NCI-H146 treated with DMSO at 0.1 percent for 48 hours (cell line): ENCODE measurements at regions not wholly inside any gene's neighbourhood (a gene's known extent, or its start where the extent isn't known, plus 50 kb on each side); places are given as distances from the start of the nearest gene placed in this dataset.
"Not testable (repeated sequence)": the region's sequence is repeated elsewhere in the genome, so short reads cannot be mapped to it uniquely, and the experiment has no call there.

Experiments
- DNase-seq: peaks from one replicate; lab custom pipeline; 2025; ENCODE audit not compliant: unreplicated experiment; lab: John Stamatoyannopoulos, UW

- DNase-seq = no peak
Observed at GRCh38 chr11:86167499-86168164, 76.9 kb upstream of the EED start.

GRCh38 chr11:86166287-86166686 is 78.3 kb upstream of the EED start:
- DNase-seq = not testable (repeated sequence)

GRCh38 chr11:86164106-86164505 is 80.4 kb upstream of the EED start:
- DNase-seq = no peak

GRCh38 chr11:86163221-86163876 is 81.2 kb upstream of the EED start:
- DNase-seq = not testable (repeated sequence)

- no peak for DNase-seq
Observed at GRCh38 chr11:86162239-86162638, 82.3 kb upstream of the EED start.

- no peak for DNase-seq
Observed at GRCh38 chr11:86161837-86162236, 82.7 kb upstream of the EED start.

- no peak for DNase-seq
Observed at GRCh38 chr11:86161336-86161735, 83.2 kb upstream of the EED start.

- DNase-seq = peak; percentile 58
Observed at GRCh38 chr11:86160541-86161149, 83.9 kb upstream of the EED start.

GRCh38 chr11:86159581-86159891 is 85.0 kb upstream of the EED start:
- peak; percentile 24 for DNase-seq

- no peak for DNase-seq
Observed at GRCh38 chr11:86158704-86159580, 85.6 kb upstream of the EED start.

GRCh38 chr11:86157797-86158378 is 86.7 kb upstream of the EED start:
- DNase-seq = no peak

- no peak for DNase-seq
Observed at GRCh38 chr11:86156397-86156955, 87.6 kb upstream of the PICALM start.

- no peak for DNase-seq
Observed at GRCh38 chr11:86155200-86155844, 86.4 kb upstream of the PICALM start.

GRCh38 chr11:86153439-86153838 is 84.6 kb upstream of the PICALM start:
- DNase-seq = no peak

- DNase-seq = no peak
Observed at GRCh38 chr11:86152901-86153300, 84.0 kb upstream of the PICALM start.

GRCh38 chr11:86152006-86152862 is 83.3 kb upstream of the PICALM start:
- DNase-seq = no peak

GRCh38 chr11:86151174-86152005 is 82.5 kb upstream of the PICALM start:
- DNase-seq = no peak

- DNase-seq = no peak
Observed at GRCh38 chr11:86150847-86151173, 81.9 kb upstream of the PICALM start.

GRCh38 chr11:86149792-86150191 is 80.9 kb upstream of the PICALM start:
- DNase-seq = no peak
